WTC11 (cell line): ENCODE measurements at regions not wholly inside any gene's neighbourhood (a gene's known extent, or its start where the extent isn't known, plus 50 kb on each side); places are given as distances from the start of the nearest gene placed in this dataset.

Experiments used
- ATF1 ChIP-seq: sonication (generic); formaldehyde crosslinking; IDR thresholded peaks from 2 replicates; pipeline ENCODE4 v1.8.1; 2023; ENCODE audit warnings: mild to moderate bottlenecking, moderate library complexity, missing genetic modification reagents
- GRHL2 ChIP-seq: fragments of 250-450 bp; sonication (Bioruptor Pico); IDR thresholded peaks from 2 replicates; pipeline ENCODE4 v1.8.0; 2022; ENCODE audit warnings: mild to moderate bottlenecking, moderate library complexity; ENCODE audit not compliant: insufficient replicate concordance, severe bottlenecking
- NR1H2 ChIP-seq: sonication (generic); formaldehyde crosslinking; IDR thresholded peaks from 2 replicates; pipeline ENCODE4 v1.9.0; 2021; ENCODE audit warnings: mild to moderate bottlenecking, moderate library complexity, missing genetic modification reagents
- SP1 ChIP-seq: sonication (generic); formaldehyde crosslinking; conservative IDR thresholded peaks from 2 replicates; pipeline ENCODE4 v1.8.1; 2022; ENCODE audit warnings: missing genetic modification reagents
- USF2 ChIP-seq: sonication (generic); formaldehyde crosslinking; IDR thresholded peaks from 2 replicates; pipeline ENCODE4 v1.8.1; 2023; ENCODE audit warnings: mild to moderate bottlenecking, missing genetic modification reagents, moderate library complexity
- TF ChIP-seq, protein P1 (sequence below): fragments of 200-600 bp; IDR thresholded peaks from 2 replicates; pipeline ENCODE4 v1.8.0; 2022; ENCODE audit warnings: antibody characterized with exemption
- TF ChIP-seq, protein P2 (sequence below): sonication (generic); formaldehyde crosslinking; IDR thresholded peaks from 2 replicates; pipeline ENCODE4 v1.8.1; 2022; ENCODE audit warnings: missing genetic modification reagents, borderline replicate concordance

DNA sequence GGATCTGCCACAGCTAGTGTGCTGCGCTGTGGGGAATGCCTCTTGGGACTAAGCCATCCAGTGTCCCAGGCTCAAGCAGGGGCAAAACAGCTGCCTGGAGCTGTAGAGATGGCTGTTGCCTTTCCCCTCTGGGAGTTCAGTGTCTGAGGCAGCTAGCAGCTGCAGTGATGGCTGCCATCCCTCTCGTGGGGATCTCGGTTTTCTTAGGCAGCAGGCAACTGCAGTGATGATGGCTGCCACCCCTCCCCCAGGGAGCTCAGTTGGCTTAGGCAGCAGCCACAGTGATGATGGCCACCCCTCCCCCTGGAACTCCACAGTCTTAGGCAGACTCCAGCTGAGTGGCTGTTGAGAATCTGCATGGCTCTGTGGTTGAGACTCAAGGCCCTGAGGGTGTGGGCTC, 1389.2 kb upstream of the NUDT12 start:
- TF ChIP-seq ATF1 (CRISPR knock-in tag) (no peak), NR1H2 (CRISPR knock-in tag) (no peak), GRHL2 (CRISPR knock-in tag) (no peak), SP1 (no peak), USF2 (CRISPR knock-in tag) (no peak)
- TF ChIP-seq, protein P1, sequence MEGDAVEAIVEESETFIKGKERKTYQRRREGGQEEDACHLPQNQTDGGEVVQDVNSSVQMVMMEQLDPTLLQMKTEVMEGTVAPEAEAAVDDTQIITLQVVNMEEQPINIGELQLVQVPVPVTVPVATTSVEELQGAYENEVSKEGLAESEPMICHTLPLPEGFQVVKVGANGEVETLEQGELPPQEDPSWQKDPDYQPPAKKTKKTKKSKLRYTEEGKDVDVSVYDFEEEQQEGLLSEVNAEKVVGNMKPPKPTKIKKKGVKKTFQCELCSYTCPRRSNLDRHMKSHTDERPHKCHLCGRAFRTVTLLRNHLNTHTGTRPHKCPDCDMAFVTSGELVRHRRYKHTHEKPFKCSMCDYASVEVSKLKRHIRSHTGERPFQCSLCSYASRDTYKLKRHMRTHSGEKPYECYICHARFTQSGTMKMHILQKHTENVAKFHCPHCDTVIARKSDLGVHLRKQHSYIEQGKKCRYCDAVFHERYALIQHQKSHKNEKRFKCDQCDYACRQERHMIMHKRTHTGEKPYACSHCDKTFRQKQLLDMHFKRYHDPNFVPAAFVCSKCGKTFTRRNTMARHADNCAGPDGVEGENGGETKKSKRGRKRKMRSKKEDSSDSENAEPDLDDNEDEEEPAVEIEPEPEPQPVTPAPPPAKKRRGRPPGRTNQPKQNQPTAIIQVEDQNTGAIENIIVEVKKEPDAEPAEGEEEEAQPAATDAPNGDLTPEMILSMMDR: no peak
- TF ChIP-seq, protein P2, sequence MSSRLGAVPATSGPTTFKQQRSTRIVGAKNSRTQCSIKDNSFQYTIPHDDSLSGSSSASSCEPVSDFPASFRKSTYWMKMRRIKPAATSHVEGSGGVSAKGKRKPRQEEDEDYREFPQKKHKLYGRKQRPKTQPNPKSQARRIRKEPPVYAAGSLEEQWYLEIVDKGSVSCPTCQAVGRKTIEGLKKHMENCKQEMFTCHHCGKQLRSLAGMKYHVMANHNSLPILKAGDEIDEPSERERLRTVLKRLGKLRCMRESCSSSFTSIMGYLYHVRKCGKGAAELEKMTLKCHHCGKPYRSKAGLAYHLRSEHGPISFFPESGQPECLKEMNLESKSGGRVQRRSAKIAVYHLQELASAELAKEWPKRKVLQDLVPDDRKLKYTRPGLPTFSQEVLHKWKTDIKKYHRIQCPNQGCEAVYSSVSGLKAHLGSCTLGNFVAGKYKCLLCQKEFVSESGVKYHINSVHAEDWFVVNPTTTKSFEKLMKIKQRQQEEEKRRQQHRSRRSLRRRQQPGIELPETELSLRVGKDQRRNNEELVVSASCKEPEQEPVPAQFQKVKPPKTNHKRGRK (CRISPR knock-in tag): no peak
